Right ventricle myocardium inferior (tissue), 1 donor: ENCODE measurements at regions not wholly inside any gene's neighbourhood (a gene's known extent, or its start where the extent isn't known, plus 50 kb on each side); places are given as distances from the start of the nearest gene placed in this dataset.

Experiments used
- ATAC-seq: fragments of 200-7000 bp; cut with Tn5 transposase; one replicate; pipeline ENCODE4 v1.9.1; 2020; ENCODE audit warnings: mild to moderate bottlenecking, moderate library complexity
- DNase-seq: peaks from one replicate; pipeline ENCODE4 v3.0.0; 2021; ENCODE audit errors: missing footprints
- intact Hi-C: fragments of 100-400 bp; cut with DNase I; formaldehyde crosslinking; loops from one replicate; pipeline ENCODE4 v1.11.0; 2022
- donor health status: DM: no; HTN: yes; CAD: no; lungs with severe emphysema.

GRCh38 chr2:126771501-126772195 is 115.7 kb downstream of the GYPC start:
- ATAC-seq (no peak), DNase-seq (no peak)
- intact Hi-C loops, result loop anchor here (10.0 kb wide), 1 partner anchor 67 kb away; no protein-coding TSS in a partner anchor

DNA sequence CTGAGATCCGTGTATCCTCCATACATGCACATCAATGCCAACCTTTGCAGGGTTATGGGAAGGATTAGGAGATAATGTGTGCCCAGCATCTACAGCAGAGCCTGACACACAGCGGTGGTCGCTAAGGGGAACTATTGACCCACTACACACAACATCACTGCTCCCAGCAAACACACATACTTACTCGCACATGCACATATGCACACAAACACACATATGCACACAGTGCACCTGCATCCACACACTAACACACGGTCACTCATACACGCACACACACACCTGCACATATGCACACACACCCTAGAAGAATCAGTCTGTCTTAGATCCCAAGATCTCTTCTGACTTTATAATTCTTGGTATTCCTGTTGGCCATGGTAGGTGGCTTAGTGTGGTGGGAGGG is 118.3 kb downstream of the GYPC start:
- ATAC-seq, result no peak
- intact Hi-C loops, result loop anchor here (10.0 kb wide), 1 partner anchor 69 kb away; no protein-coding TSS in a partner anchor
- DNase-seq, result no peak

DNA sequence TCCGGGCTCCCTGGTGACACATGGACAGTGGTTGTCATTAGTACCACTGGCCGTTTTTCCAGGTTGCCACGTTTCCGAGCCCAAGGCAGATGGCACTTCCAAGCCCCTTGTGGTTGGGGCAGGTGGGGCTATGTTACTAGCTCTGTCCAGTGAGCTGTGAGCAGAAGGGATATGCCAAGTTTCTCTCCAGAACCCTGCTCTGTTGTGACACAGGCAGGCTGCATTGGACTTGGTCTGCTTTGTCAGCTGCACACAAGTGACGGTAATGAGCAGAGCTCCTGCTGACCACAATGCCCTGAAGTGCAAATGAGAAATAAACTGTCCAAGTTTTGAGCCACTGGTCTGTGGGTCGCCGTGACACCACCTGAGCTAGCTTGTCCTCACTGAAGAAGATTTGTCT is 118.8 kb downstream of the GYPC start:
- ATAC-seq (no peak), DNase-seq (no peak)
- intact Hi-C loops, result loop anchor here (5.0 to 10.0 kb wide), 2 partner anchors 70 to 117 kb away; partner anchors contain the start of gene GYPC

DNA sequence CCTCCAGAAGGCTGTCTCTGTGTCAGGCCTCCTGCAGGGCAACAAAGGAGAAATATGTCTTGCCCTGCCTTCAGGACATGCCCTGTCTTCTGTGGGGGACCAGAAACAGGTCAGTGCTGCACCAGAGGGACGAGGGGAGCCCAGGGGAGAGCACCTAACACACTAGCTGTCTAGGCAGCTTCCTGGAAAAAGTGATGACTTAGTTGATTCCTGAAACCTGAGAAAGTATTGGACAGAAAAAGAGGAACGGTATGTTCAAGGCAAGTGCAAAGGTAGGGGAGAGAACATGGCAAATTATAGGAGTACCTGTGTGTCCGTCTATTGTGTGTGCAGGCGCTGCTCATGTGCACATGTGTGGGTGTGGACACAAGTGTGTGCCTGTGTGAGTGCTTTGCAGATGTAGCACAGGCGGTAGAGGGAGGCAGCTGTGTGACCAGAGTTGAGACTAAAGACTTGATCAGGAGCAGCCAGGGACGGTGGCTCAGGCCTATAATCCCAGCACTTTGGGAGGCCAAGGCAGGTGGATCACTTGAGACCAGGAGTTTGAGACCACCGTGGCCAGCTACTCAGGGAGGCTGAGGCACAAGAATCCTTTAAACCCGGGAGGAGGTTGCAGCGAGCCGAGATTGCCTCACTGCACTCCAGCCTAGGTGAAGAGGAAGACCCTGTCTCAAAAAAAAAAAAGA is 119.5 kb downstream of the GYPC start:
- no peak for DNase-seq
- intact Hi-C loops, result loop anchor here (5.0 to 10.0 kb wide), 2 partner anchors 71 to 118 kb away; partner anchors contain the start of gene GYPC
- no peak for ATAC-seq

GRCh38 chr2:126776255-126776654 is 120.3 kb downstream of the GYPC start:
- DNase-seq, result no peak
- intact Hi-C loops, result loop anchor here (2.0 to 10.0 kb wide), 3 partner anchors 71 to 531 kb away; partner anchors contain the start of gene GYPC
- ATAC-seq, result no peak

GRCh38 chr2:126776692-126777619 is 121.0 kb downstream of the GYPC start:
- intact Hi-C loops, result loop anchor here (1.0 to 10.0 kb wide), 4 partner anchors 72 to 532 kb away; partner anchors contain the start of gene GYPC
- ATAC-seq, result peak; percentile 93
- peak; percentile 89 for DNase-seq

DNA sequence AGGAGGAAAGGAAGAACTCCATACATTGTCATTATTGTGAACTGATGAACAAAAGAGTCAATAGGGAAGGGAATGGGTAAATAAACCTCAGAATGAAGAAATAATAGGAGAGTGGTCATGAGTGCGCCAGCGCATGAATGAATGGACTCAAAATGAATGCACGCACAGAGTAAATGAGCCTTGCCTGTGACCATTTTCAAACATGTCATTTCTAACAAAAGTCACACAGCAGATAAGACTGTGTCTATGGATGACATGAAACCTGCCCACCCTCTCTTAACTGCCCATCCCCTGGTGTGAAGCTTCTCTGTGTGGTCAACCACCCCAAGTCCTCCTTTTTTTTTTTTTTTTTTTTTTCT is 121.1 kb upstream of the TEX51 start:
- ATAC-seq (no peak), DNase-seq (no peak)
- intact Hi-C loops, result loop anchor here (1.0 to 10.0 kb wide), 4 partner anchors 73 to 533 kb away; partner anchors contain the start of gene GYPC

GRCh38 chr2:126778561-126779501 is 119.9 kb upstream of the TEX51 start:
- DNase-seq (no peak), ATAC-seq (no peak)
- intact Hi-C loops, result loop anchor here (5.0 to 10.0 kb wide), 2 partner anchors 74 to 122 kb away; partner anchors contain the start of gene GYPC

GRCh38 chr2:126781206-126781605 is 117.5 kb upstream of the TEX51 start:
- DNase-seq (no peak), ATAC-seq (no peak)
- intact Hi-C loops, result no loop called here

GRCh38 chr2:126781806-126782205 is 116.9 kb upstream of the TEX51 start:
- intact Hi-C loops, result no loop called here
- DNase-seq, result no peak
- no peak for ATAC-seq

- intact Hi-C loops, result no loop called here
- ATAC-seq (no peak), DNase-seq (no peak)
These were observed 116.0 kb upstream of the TEX51 start for GRCh38 chr2:126782648-126783047.

GRCh38 chr2:126783341-126783740 is 115.3 kb upstream of the TEX51 start:
- DNase-seq, result no peak
- no peak for ATAC-seq
- intact Hi-C loops, result no loop called here

GRCh38 chr2:126784045-126784444 is 114.6 kb upstream of the TEX51 start:
- DNase-seq (no peak), ATAC-seq (no peak)
- intact Hi-C loops, result no loop called here

GRCh38 chr2:126784621-126785020 is 114.1 kb upstream of the TEX51 start:
- intact Hi-C loops, result no loop called here
- DNase-seq, result no peak
- no peak for ATAC-seq

DNA sequence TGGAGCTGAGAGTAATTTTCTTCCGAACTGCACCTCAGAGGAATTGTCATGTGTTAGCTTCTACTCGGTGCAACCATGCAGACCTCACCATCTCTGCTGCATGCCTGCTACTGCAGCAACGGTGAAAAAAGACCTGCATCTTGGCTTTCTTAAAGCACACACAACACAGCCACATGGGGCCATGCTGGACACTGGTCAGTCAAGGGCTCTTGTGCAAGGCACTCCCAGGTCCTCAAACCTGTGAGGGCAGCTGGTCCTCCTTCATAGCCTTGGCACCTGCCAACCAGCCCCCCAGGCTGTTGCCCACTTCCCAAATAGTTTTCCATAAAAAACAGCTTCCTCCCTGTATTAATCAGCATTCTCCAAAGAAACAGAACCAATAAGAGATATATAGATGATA is 113.5 kb upstream of the TEX51 start:
- intact Hi-C loops, result no loop called here
- no peak for ATAC-seq
- DNase-seq, result no peak

GRCh38 chr2:126785862-126786261 is 112.8 kb upstream of the TEX51 start:
- intact Hi-C loops, result no loop called here

GRCh38 chr2:126786765-126787164 is 111.9 kb upstream of the TEX51 start:
- no peak for DNase-seq
- intact Hi-C loops, result no loop called here
- no peak for ATAC-seq

More at GRCh38 chr2:126785862-126786261, 112.8 kb upstream of the TEX51 start:
- no peak for DNase-seq
- no peak for ATAC-seq

GRCh38 chr2:126787289-126787688 is 111.4 kb upstream of the TEX51 start:
- DNase-seq, result no peak
- intact Hi-C loops, result no loop called here
- no peak for ATAC-seq
